ENCODE measurements at regions not wholly inside any gene's neighbourhood (a gene's known extent, or its start where the extent isn't known, plus 50 kb on each side); places are given as distances from the start of the nearest gene placed in this dataset.
"Not testable (repeated sequence)": the region's sequence is repeated elsewhere in the genome, so short reads cannot be mapped to it uniquely, and the experiment has no call there.

DNA sequence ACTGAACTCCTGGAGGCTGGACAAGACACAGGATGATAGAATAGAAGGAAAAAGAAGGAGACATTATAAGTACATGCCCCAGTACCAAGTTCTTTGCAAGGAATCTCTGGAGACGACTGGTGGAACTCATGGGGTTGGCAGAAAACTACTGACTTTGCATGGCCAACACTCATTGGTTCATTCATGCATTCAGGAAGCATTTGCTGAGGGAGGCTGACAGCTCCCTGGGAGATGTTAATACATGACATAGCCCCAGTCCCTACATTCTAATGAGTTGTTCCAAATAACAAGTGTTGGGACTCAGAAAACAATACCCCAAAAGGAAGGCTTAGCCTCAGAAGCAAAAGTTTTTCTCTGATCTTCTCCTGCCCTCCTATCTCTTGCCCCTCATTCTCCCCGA, 172.8 kb upstream of the IRF2BP2 start:
- H3K27ac ChIP-seq, result no peak overlapping the region
- in situ Hi-C loops (cut with HindIII; ENCODE audit: low pct_ligation_motif_present, low sequenced_read_pairs), result no loop called here
- no peak overlapping the region for H3K4me3 ChIP-seq (ENCODE audit: low read depth, low read length)
- TF ChIP-seq, protein P1, sequence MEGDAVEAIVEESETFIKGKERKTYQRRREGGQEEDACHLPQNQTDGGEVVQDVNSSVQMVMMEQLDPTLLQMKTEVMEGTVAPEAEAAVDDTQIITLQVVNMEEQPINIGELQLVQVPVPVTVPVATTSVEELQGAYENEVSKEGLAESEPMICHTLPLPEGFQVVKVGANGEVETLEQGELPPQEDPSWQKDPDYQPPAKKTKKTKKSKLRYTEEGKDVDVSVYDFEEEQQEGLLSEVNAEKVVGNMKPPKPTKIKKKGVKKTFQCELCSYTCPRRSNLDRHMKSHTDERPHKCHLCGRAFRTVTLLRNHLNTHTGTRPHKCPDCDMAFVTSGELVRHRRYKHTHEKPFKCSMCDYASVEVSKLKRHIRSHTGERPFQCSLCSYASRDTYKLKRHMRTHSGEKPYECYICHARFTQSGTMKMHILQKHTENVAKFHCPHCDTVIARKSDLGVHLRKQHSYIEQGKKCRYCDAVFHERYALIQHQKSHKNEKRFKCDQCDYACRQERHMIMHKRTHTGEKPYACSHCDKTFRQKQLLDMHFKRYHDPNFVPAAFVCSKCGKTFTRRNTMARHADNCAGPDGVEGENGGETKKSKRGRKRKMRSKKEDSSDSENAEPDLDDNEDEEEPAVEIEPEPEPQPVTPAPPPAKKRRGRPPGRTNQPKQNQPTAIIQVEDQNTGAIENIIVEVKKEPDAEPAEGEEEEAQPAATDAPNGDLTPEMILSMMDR (IDR thresholded peaks at IDR 0.05; ENCODE audit: low read depth, low read length, missing control alignments), result no peak
- H3K36me3 ChIP-seq (replicated peaks), result no peaks in the 10 kb centered on the region
- H3K27me3 ChIP-seq (replicated peaks), result peaks cover 35% of the 10 kb centered on the region
- DNase-seq, result no peak

DNA sequence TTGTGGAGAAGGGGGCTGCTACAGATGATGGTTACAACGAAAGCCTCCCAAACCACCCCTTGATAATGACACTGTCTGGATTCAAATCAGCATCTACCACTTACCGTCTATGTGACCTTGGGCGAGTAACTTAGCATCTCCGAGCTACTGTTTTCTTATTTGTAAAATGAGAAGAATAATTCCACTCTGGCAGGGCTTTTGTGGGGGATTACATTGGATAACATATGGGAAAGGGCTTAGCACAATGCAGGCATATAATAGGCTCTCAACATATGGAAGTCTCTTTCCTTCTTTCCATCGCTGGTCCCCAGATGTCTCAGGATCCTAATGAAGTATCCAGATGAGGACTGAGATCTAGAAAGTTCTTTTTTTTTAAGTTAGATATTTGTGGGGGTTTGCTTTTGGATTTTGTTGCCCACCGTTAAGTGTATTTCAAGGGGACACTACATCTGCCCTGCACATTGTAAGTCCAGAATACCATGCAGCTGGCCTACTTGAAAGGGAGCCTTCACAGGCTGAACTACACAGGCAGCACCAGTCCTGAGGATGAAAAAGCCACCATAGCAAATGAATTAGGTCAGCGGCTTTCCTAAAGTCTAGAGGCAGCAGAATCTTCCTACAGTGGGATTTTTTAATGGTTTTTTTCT, 172.2 kb upstream of the IRF2BP2 start:
- in situ Hi-C loops (cut with HindIII; ENCODE audit: low pct_ligation_motif_present, low sequenced_read_pairs), result no loop called here
- Histone ChIP-seq H3K27me3 (replicated peaks) (peaks cover 39% of the 10 kb centered on the region), H3K27ac (no peak overlapping the region), H3K36me3 (replicated peaks) (no peaks in the 10 kb centered on the region), H3K4me3 (ENCODE audit: low read depth, low read length) (no peak overlapping the region)
- DNase-seq, result no peak
- TF ChIP-seq, protein P1 (IDR thresholded peaks at IDR 0.05; ENCODE audit: low read depth, low read length, missing control alignments), result no peak

DNA sequence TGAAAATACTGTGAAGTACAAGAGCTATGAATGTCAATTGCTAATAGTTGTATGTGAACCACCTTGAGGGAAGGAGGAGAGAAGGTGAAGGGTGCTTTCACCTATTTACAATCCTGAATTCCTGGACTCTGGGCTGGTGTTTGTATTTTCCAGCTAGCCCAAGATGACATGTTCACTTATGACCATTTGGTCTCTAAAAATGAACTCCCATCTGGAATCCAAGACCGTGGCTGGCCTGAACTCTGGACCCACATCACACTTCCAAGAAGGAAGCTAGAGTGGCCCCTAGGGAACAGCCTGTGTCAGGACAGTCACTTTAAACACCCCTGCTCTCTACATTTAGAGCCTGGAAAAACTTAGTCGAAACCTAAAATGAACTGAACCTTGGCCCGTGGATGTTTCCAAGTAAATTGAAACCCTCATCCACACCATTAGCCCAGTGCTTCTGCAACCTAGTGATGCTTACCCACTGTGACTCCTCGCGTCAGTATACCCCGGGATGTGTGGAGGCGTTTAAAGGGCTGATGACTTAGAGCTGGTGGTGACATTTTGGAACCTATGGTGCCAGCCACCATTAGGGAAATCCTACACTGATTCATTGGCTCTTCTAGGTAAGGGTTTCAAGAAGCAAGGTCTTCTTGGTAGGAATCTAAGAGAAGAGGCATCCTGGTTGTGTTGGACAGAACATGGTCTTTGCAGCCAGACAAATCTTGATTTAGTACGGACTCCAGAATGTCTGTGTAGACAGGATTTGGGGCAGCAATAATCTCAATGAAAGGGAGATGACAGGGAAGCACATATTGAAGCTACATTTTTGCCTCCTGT, 171.5 kb upstream of the IRF2BP2 start:
- Histone ChIP-seq H3K27me3 (replicated peaks) (peaks cover 47% of the 10 kb centered on the region), H3K36me3 (replicated peaks) (no peaks in the 10 kb centered on the region), H3K27ac (no peak overlapping the region), H3K4me3 (ENCODE audit: low read depth, low read length) (no peak overlapping the region)
- DNase-seq, result no peak
- in situ Hi-C loops (cut with HindIII; ENCODE audit: low pct_ligation_motif_present, low sequenced_read_pairs), result no loop called here
- TF ChIP-seq, protein P1 (IDR thresholded peaks at IDR 0.05; ENCODE audit: low read depth, low read length, missing control alignments), result peak; percentile 5

DNA sequence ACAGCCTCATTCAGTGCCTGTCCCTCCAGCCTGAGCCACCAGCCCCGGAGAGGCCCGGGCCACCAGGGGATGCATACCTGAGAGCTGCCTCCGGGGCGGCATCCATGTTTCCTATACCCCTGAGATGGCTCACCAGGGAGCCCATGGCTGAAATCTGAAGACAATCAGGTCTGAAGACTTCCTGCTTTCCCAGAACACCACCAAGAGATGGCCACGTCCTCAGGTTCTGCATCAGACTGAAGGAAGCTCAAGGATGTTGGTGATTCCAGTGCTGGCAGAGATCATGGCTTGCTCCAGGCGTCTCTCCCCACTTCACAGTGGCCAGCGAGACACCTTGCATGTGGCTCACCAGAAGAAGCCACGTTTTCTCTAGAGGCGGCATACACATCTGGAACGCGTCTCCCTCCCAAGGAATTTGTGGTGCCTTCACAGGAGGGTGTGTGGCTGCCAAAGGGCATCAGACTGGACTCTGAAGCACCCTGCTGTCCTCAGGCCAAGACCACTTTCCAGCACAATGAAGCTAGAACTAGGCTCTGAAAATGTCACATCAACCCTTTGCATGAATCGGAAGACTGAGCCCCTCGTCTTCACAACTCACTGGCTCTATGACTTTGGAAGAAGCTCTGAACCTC, 170.7 kb upstream of the IRF2BP2 start:
- Histone ChIP-seq H3K36me3 (replicated peaks) (no peaks in the 10 kb centered on the region), H3K27ac (no peak overlapping the region), H3K27me3 (replicated peaks) (peaks cover 47% of the 10 kb centered on the region), H3K4me3 (ENCODE audit: low read depth, low read length) (no peak overlapping the region)
- TF ChIP-seq, protein P1 (IDR thresholded peaks at IDR 0.05; ENCODE audit: low read depth, low read length, missing control alignments), result no peak
- in situ Hi-C loops (cut with HindIII; ENCODE audit: low pct_ligation_motif_present, low sequenced_read_pairs), result no loop called here
- DNase-seq, result no peak

DNA sequence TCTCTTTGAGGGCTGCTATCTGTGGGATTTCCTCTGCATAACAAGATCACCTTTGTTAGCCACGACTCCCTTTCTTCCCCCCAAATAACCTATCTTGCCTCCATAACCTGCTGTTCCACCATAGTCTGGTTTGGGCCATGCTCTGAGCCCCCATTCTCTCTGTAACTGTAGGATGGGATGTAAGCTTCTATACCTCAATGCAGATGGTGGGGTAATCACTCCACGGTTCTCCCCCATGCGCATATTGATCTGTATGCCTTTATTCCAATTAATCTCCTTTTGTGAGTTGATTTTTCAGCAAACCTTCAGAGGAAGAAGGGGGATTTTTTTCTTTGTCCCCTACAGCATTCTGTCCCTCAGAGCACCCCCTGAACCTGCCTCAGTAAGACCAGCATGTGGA, 170.1 kb upstream of the IRF2BP2 start:
- no peak overlapping the region for H3K4me3 ChIP-seq (ENCODE audit: low read depth, low read length)
- in situ Hi-C loops (cut with HindIII; ENCODE audit: low pct_ligation_motif_present, low sequenced_read_pairs), result no loop called here
- no peaks in the 10 kb centered on the region for H3K36me3 ChIP-seq (replicated peaks)
- H3K27ac ChIP-seq, result no peak overlapping the region
- no peak for DNase-seq
- TF ChIP-seq, protein P1 (IDR thresholded peaks at IDR 0.05; ENCODE audit: low read depth, low read length, missing control alignments), result no peak
- H3K27me3 ChIP-seq (replicated peaks), result peaks cover 47% of the 10 kb centered on the region

DNA sequence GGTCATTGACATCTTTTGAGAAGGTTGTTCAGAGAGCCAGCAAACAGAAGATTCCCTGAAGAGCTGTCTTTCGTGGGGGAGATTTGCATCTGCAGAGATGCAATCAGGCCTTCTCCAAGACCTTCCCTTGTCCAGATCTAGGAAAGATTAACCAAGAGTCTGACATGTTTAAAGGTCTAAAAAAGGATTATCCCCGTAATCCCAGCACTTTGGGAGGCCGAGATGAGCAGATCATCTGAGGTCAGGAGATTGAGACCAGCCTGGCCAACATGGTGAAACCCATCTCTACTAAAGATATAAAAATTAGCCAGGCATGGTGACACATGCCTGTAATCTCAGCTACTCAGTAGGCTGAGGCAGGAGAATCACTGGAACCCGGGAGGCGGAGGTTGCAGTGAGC, 169.6 kb upstream of the IRF2BP2 start:
- peaks cover 47% of the 10 kb centered on the region for H3K27me3 ChIP-seq (replicated peaks)
- H3K4me3 ChIP-seq (ENCODE audit: low read depth, low read length); H3K36me3 ChIP-seq (replicated peaks); DNase-seq; in situ Hi-C loops (cut with HindIII; ENCODE audit: low pct_ligation_motif_present, low sequenced_read_pairs); H3K27ac ChIP-seq: not testable (repeated sequence)

All from brain microvascular endothelial cell (primary cell).